Liver (tissue), 7 donors: ENCODE measurements at regions not wholly inside any gene's neighbourhood (a gene's known extent, or its start where the extent isn't known, plus 50 kb on each side); places are given as distances from the start of the nearest gene placed in this dataset.

ENCODE experiments used
- DNase-seq: peaks from one replicate; pipeline ENCODE4 v3.0.0-alpha.2; 2017; ENCODE audit warnings: low spot score
- H3K27ac ChIP-seq, 2 donors: one replicate each; pipeline ENCODE4 v1.7.0; 2013; ENCODE audit warnings: inconsistent platforms in 2 of 2, low read length in 2 of 2, control low read depth in 1 of 2, low read depth in 1 of 2, mild to moderate bottlenecking in 1 of 2
- H3K27me3 ChIP-seq, 4 donors: one replicate each; pipeline versions ENCODE4 v1.6.1 to v1.7.0; 2013; ENCODE audit warnings: low read length in 3 of 4, inconsistent platforms in 1 of 4, mild to moderate bottlenecking in 1 of 4, moderate library complexity in 1 of 4; ENCODE audit not compliant: control insufficient read depth in 4 of 4, insufficient read depth in 4 of 4
- H3K36me3 ChIP-seq, 4 donors: one replicate each; pipeline versions ENCODE4 v1.6.1 to v1.7.0; 2013; ENCODE audit warnings: low read length in 3 of 4, mild to moderate bottlenecking in 3 of 4, low read depth in 1 of 4, moderate library complexity in 1 of 4; ENCODE audit not compliant: control insufficient read depth in 4 of 4, insufficient read depth in 3 of 4
- H3K4me1 ChIP-seq, 4 donors: one replicate each; pipeline versions ENCODE4 v1.6.1 to v1.7.0; 2013; ENCODE audit warnings: low read length in 3 of 4, mild to moderate bottlenecking in 3 of 4, moderate library complexity in 1 of 4; ENCODE audit not compliant: control insufficient read depth in 4 of 4, insufficient read depth in 4 of 4
- H3K4me3 ChIP-seq, 3 donors: one replicate each; pipeline versions ENCODE4 v1.6.1 to v1.7.0; 2013; ENCODE audit warnings: low read length in 3 of 3, control low read depth in 1 of 3, low read depth in 1 of 3, mild to moderate bottlenecking in 1 of 3
- H3K9ac ChIP-seq, 2 donors: one replicate each; pipeline ENCODE4 v1.7.0; 2013; ENCODE audit warnings: low read length in 2 of 2, mild to moderate bottlenecking in 2 of 2, moderate library complexity in 2 of 2, control low read depth in 1 of 2, low read depth in 1 of 2
- H3K9me3 ChIP-seq, 4 donors: one replicate each; pipeline versions ENCODE4 v1.6.1 to v1.7.0; 2013; ENCODE audit warnings: low read length in 3 of 4; ENCODE audit not compliant: control insufficient read depth in 4 of 4
- EGR1 ChIP-seq, 2 donors: IDR thresholded peaks; 2 replicates each; pipeline ENCODE4 v1.6.1; 2016 to 2018; ENCODE audit warnings: antibody characterized with exemption in 2 of 2, low read depth in 2 of 2
- FOXA1 ChIP-seq: IDR thresholded peaks from 2 replicates; pipeline ENCODE4 v1.6.1; 2016; ENCODE audit warnings: antibody characterized with exemption
- FOXA2 ChIP-seq: IDR thresholded peaks from 2 replicates; pipeline ENCODE4 v1.6.1; 2016; ENCODE audit warnings: antibody characterized with exemption
- HNF4A ChIP-seq, 2 donors: conservative IDR thresholded peaks; 2 replicates each; pipeline ENCODE4 v1.6.1; 2016; ENCODE audit warnings: antibody characterized with exemption in 2 of 2, mild to moderate bottlenecking in 2 of 2
- HNF4G ChIP-seq: IDR thresholded peaks from 2 replicates; pipeline ENCODE4 v1.6.1; 2016; ENCODE audit warnings: antibody characterized with exemption
- JUND ChIP-seq, 2 donors: IDR thresholded peaks; 2 replicates each; pipeline ENCODE4 v1.6.1; 2016; ENCODE audit warnings: antibody characterized with exemption in 2 of 2
- MAX ChIP-seq: IDR thresholded peaks from 2 replicates; pipeline ENCODE4 v1.6.1; 2016; ENCODE audit warnings: antibody characterized with exemption
- NR2F2 ChIP-seq: IDR thresholded peaks from 2 replicates; pipeline ENCODE4 v1.6.1; 2016; ENCODE audit warnings: antibody characterized with exemption
- RAD21 ChIP-seq, 2 donors: IDR thresholded peaks; 2 replicates each; pipeline ENCODE4 v1.6.1; 2016; ENCODE audit warnings: antibody characterized with exemption in 2 of 2, mild to moderate bottlenecking in 2 of 2
- REST ChIP-seq: IDR thresholded peaks from 2 replicates; pipeline ENCODE4 v1.6.1; 2016; ENCODE audit warnings: antibody characterized with exemption, mild to moderate bottlenecking
- RXRA ChIP-seq, 2 donors: IDR thresholded peaks; 2 replicates each; pipeline ENCODE4 v1.6.1; 2017 to 2018; ENCODE audit warnings: antibody characterized with exemption in 2 of 2, mild to moderate bottlenecking in 1 of 2
- SP1 ChIP-seq: IDR thresholded peaks from 2 replicates; pipeline ENCODE4 v1.6.1; 2018; ENCODE audit warnings: antibody characterized with exemption, mild to moderate bottlenecking
- TAF1 ChIP-seq: conservative IDR thresholded peaks from 2 replicates; pipeline ENCODE4 v1.6.1; 2016; ENCODE audit warnings: antibody characterized with exemption, mild to moderate bottlenecking
- WGBS: extraction: QIAGEN DNeasy Blood & Tissue Kit; methylation state at CpG from one replicate; pipeline ENCODE4 v1.1.7; 2013; 5-methylcytosine and 5-hydroxymethylcytosine counted together
- TF ChIP-seq, protein P1 (sequence below): IDR thresholded peaks from 2 replicates; pipeline ENCODE4 v1.6.1; 2016; ENCODE audit warnings: antibody characterized with exemption
- donor health status: healthy.
- donor health status: healthy.
- donor health status: healthy.
- donor health status: healthy.

DNA sequence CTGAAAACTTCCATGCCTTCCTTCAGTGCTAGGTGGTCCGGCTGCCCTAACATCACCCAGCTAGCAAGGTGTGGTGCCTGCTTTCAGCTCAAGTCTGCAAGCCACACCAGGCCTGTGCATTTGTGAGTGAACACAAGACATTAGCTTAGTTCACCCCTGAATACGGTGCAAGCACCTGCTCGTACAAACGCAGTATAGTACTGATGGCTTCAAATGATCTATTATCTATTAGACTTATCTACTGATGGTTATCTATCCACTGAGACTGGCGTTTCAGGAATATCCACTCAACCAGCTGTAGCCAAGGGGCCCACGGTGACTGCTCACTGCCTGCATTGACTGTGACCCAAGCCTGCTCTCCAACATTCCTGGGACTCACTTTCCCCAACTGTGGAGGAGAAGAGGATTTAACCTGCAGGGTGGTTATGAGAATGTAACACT, 155.9 kb downstream of the SHOX start:
- WGBS = 66% methylated on average over 6 of the region's 6 CpGs

DNA sequence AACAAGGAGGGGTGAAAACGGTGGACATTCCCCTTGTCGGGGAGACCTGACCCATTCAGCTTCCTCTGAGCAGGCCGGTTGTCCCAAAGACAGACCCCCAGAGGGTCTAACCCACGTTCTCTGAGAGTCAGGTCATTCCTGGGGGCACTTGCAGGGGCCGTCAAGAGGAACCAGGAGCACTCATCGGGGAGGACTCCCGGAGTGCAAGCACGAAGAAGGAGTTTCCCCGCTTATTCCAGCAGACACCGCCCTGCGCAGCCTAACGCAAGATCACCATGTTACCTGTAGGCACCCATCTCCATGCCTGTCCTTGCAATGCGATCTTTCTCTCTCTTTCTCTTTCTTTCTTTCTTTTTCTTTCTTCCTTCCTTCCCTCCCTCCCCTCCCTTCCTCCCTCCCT, 154.2 kb downstream of the SHOX start:
- no peaks in the 10 kb centered on the region for H3K9me3 ChIP-seq
- no peak overlapping the region for H3K27ac ChIP-seq
- 85% methylated on average over 13 of the region's 13 CpGs for WGBS
- no peaks in the 10 kb centered on the region for H3K36me3 ChIP-seq
- no peak for TF ChIP-seq FOXA1
- no peak for TF ChIP-seq JUND (IDR thresholded peaks at IDR 0.05)
- no peak for TF ChIP-seq HNF4A (conservative IDR thresholded peaks at IDR 0.05)
- TF ChIP-seq, protein P1, sequence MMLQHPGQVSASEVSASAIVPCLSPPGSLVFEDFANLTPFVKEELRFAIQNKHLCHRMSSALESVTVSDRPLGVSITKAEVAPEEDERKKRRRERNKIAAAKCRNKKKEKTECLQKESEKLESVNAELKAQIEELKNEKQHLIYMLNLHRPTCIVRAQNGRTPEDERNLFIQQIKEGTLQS = no peak
- TF ChIP-seq HNF4G = no peak
- no peak overlapping the region for H3K4me3 ChIP-seq
- no peak for DNase-seq
- H3K9ac ChIP-seq = no peak overlapping the region
- no peaks in the 10 kb centered on the region for H3K4me1 ChIP-seq
- peaks cover 0 to 3% (median 0%) of the 10 kb centered on the region in 4 donors for H3K27me3 ChIP-seq

More for the DNA sequence above, 155.9 kb downstream of the SHOX start:
- Histone ChIP-seq H3K9me3 (peaks cover 0 to 3% (median 0%) of the 10 kb centered on the region in 4 donors), H3K4me1 (no peaks in the 10 kb centered on the region), H3K36me3 (no peaks in the 10 kb centered on the region), H3K9ac (no peak overlapping the region), H3K4me3 (no peak overlapping the region), H3K27me3 (peaks cover 0 to 3% (median 0%) of the 10 kb centered on the region in 4 donors), H3K27ac (no peak overlapping the region)
- TF ChIP-seq TAF1 (no peak), SP1 (no peak), EGR1 (IDR thresholded peaks at IDR 0.05; ENCODE audit: low read depth in 2 of 2) (no peak)
- DNase-seq = no peak

DNA sequence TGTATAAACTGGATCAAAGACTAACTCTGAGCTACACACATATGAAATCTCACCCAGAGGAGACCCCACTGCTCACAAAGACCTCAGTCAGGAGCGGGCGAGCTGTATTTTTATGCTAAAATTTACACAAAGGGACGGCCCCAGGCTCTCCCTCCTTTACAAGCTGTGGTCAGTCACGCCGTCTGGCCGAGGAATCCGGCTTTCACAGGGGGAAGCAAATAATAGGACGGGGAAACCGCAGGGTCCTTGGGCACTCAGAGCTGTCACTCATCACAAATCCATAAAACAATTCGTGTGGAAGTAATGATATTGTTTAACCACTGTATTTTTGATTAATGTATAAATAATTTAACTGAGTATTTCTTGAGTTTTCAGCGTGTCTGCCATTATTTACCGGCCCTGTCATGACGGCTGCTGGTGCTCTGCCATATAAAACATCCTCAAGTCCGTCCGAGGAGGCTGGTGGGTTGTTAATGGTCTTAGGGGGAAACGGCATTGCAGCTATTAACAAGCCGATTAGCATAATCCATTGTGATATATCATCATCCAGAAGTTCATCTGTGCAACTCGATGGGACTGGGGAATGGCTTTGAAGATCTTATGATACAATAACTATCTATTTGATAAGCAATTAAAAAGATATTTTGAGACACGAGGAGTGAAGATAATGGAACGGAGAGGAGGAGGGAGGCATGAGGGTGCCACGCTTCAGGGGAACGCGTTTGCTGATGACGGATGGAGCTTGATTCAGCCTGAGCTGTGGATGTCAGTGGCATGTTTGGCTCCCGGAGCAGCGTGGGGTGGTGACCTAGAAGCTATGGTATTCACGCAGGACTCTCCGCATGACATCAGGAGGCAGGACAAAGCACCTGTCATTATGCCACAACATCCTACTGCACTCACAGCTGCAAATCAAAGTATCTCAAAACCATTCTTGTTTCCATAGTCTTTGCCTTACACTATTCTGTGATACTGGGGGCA, 150.9 kb downstream of the SHOX start:
- H3K36me3 ChIP-seq = no peaks in the 10 kb centered on the region
- H3K4me1 ChIP-seq = no peaks in the 10 kb centered on the region
- H3K4me3 ChIP-seq = no peak overlapping the region
- H3K27me3 ChIP-seq = peaks cover 0 to 3% (median 0%) of the 10 kb centered on the region in 4 donors
- TF ChIP-seq RAD21 (IDR thresholded peaks at IDR 0.05) (no peak), JUND (IDR thresholded peaks at IDR 0.05) (no peak), MAX (no peak), FOXA2 (no peak), NR2F2 (no peak), REST (no peak), TAF1 (no peak), HNF4A (conservative IDR thresholded peaks at IDR 0.05) (no peak), HNF4G (no peak), RXRA (IDR thresholded peaks at IDR 0.05) (no peak), SP1 (no peak)
- TF ChIP-seq, protein P1 = no peak
- 33% methylated on average over 28 of the region's 28 CpGs for WGBS
- H3K9me3 ChIP-seq = peaks cover 0 to 2% (median under 1%) of the 10 kb centered on the region in 4 donors
- no peak overlapping the region for H3K9ac ChIP-seq
- no peak overlapping the region for H3K27ac ChIP-seq
- DNase-seq = no peak
